ENCODE measurements at regions not wholly inside any gene's neighbourhood (a gene's known extent, or its start where the extent isn't known, plus 50 kb on each side); places are given as distances from the start of the nearest gene placed in this dataset.

GRCh38 chr6:51077821-51078518 lies 259.3 kb downstream of the TFAP2B start:
- TF ChIP-seq CTCF (IDR thresholded peaks at IDR 0.05), result no peak
- H3K4me3 ChIP-seq, result no peak overlapping the region
- no peak overlapping the region for H3K27ac ChIP-seq
- no peak for DNase-seq (ENCODE audit: low spot score)

- DNase-seq (ENCODE audit: low spot score), result no peak
- no peak for TF ChIP-seq CTCF (IDR thresholded peaks at IDR 0.05)
- Histone ChIP-seq H3K27ac (no peak overlapping the region), H3K4me3 (no peak overlapping the region)
Observed at GRCh38 chr6:51090343-51090742, 271.7 kb downstream of the TFAP2B start.

- TF ChIP-seq CTCF (IDR thresholded peaks at IDR 0.05), result no peak
- no peak overlapping the region for H3K27ac ChIP-seq
- no peak for DNase-seq (ENCODE audit: low spot score)
- H3K4me3 ChIP-seq, result no peak overlapping the region
Observed at GRCh38 chr6:51093871-51094270, 275.2 kb downstream of the TFAP2B start.

- Histone ChIP-seq H3K27ac (no peak overlapping the region), H3K4me3 (no peak overlapping the region)
- DNase-seq (ENCODE audit: low spot score), result no peak
- no peak for TF ChIP-seq CTCF (IDR thresholded peaks at IDR 0.05)
Observed at GRCh38 chr6:51094271-51094670, 275.6 kb downstream of the TFAP2B start.

GRCh38 chr6:51098246-51098645 lies 279.6 kb downstream of the TFAP2B start:
- no peak overlapping the region for H3K4me3 ChIP-seq
- DNase-seq (ENCODE audit: low spot score), result no peak
- H3K27ac ChIP-seq, result no peak overlapping the region
- TF ChIP-seq CTCF (IDR thresholded peaks at IDR 0.05), result no peak

- no peak overlapping the region for H3K4me3 ChIP-seq
- H3K27ac ChIP-seq, result no peak overlapping the region
- no peak for DNase-seq (ENCODE audit: low spot score)
- TF ChIP-seq CTCF (IDR thresholded peaks at IDR 0.05), result no peak
Observed at GRCh38 chr6:51098791-51099190, 280.1 kb downstream of the TFAP2B start.

GRCh38 chr6:51099201-51099600 lies 280.5 kb downstream of the TFAP2B start:
- no peak for TF ChIP-seq CTCF (IDR thresholded peaks at IDR 0.05)
- H3K4me3 ChIP-seq, result no peak overlapping the region
- DNase-seq (ENCODE audit: low spot score), result no peak
- H3K27ac ChIP-seq, result no peak overlapping the region
